HCT116 (cell line): ENCODE measurements at regions not wholly inside any gene's neighbourhood (a gene's known extent, or its start where the extent isn't known, plus 50 kb on each side); places are given as distances from the start of the nearest gene placed in this dataset.

Experiments
- ATAC-seq: fragments of 200-7000 bp; cut with Tn5 transposase; 2 replicates; pipeline ENCODE4 v1.9.1; 2020; ENCODE audit warnings: mild to moderate bottlenecking, moderate library complexity
- BruUV-seq: library from RNA; stranded (reverse); fragments of 400-500 nt; replicated peaks from 2 replicates; lab custom pipeline; 2021; lab: Mats Ljungman, UMichigan
- CTCF ChIA-PET: fragments of 300-600 bp; sonication (Branson Sonifier 250); formaldehyde crosslinking; loops from one replicate; lab custom pipeline; 2021; ENCODE audit warnings: antibody characterized with exemption; lab: Charles Lee
- POLR2A ChIA-PET: fragments of 300-600, 350-600 bp; sonication (Branson Sonifier 250); formaldehyde crosslinking; loops from one replicate; lab custom pipeline; 2021; ENCODE audit warnings: antibody characterized with exemption; lab: Charles Lee
- RAD21 ChIA-PET, 2 experiments: fragments of 300-600 bp; sonication (Branson Sonifier 250); formaldehyde crosslinking; loops; one replicate each; lab custom pipeline; 2023; ENCODE audit warnings: low total read pairs in 2 of 2; ENCODE audit not compliant: uncharacterized antibody in 2 of 2, unreplicated experiment in 2 of 2, low non-redundant PET in 1 of 2; lab: Charles Lee
- DNase-seq: peaks from one replicate; pipeline ENCODE4 v3.0.0-alpha.2; 2010; ENCODE audit warnings: low read depth, low spot score
- H2AFZ ChIP-seq: fragments of 200-600 bp; shearing (Covaris generic), sonication (generic); 2 replicates; pipeline ENCODE4 v1.6.1; 2017; ENCODE audit warnings: low read depth, mixed run types, mixed read lengths, antibody characterized with exemption, low read length; ENCODE audit not compliant: poor library complexity, severe bottlenecking
- H3K27ac ChIP-seq: 2 replicates; pipeline ENCODE4 v1.5.1; 2012; ENCODE audit warnings: low read depth, low read length
- H3K27me3 ChIP-seq: fragments of 200-600 bp; sonication (generic); 2 replicates; pipeline ENCODE4 v1.6.1; 2016; ENCODE audit warnings: mixed run types, low read length, mixed read lengths; ENCODE audit not compliant: insufficient read depth
- H3K36me3 ChIP-seq, 2 experiments: fragments of 200-500 bp in 1 of 2; fragments of 200-600 bp in 1 of 2; sonication (Bioruptor generic) in 1 of 2; sonication (generic) in 1 of 2; 2 replicates each; pipeline versions ENCODE4 v1.5.1 to v1.6.1; 2014 to 2016; ENCODE audit warnings: low read length in 2 of 2, inconsistent platforms in 1 of 2, mixed read lengths in 1 of 2, mixed run types in 1 of 2; ENCODE audit not compliant: insufficient read depth in 2 of 2, control insufficient read depth in 1 of 2
- H3K4me1 ChIP-seq, 2 experiments: fragments of 200-600 bp in 1 of 2; sonication (generic) in 1 of 2; 2 replicates each; pipeline versions ENCODE4 v1.5.1 to v1.6.1; 2012 to 2017; ENCODE audit warnings: low read length in 2 of 2, inconsistent platforms in 1 of 2, mild to moderate bottlenecking in 1 of 2, mixed read lengths in 1 of 2, mixed run types in 1 of 2, moderate library complexity in 1 of 2; ENCODE audit not compliant: insufficient read depth in 2 of 2, control insufficient read depth in 1 of 2
- H3K4me2 ChIP-seq: fragments of 200-600 bp; sonication (generic); 2 replicates; pipeline ENCODE4 v1.6.1; 2017; ENCODE audit warnings: mixed run types, low read length, mixed read lengths
- H3K4me3 ChIP-seq, 2 experiments: fragments of 200-600 bp in 1 of 2; sonication (generic) in 1 of 2; replicated peaks in 1 of 2; 2 replicates each; pipeline ENCODE4 v1.5.1; 2011 to 2016; ENCODE audit warnings: low read length in 2 of 2, control low read depth in 1 of 2, low read depth in 1 of 2, mild to moderate bottlenecking in 1 of 2, mixed read lengths in 1 of 2, mixed run types in 1 of 2
- H3K79me2 ChIP-seq: fragments of 200-600 bp; sonication (generic); 2 replicates; pipeline ENCODE4 v1.6.1; 2017; ENCODE audit warnings: mild to moderate bottlenecking, mixed run types, low read length, moderate library complexity, mixed read lengths; ENCODE audit not compliant: insufficient read depth
- H3K9ac ChIP-seq: fragments of 200-600 bp; sonication (generic); 2 replicates; pipeline ENCODE4 v1.6.1; 2016; ENCODE audit warnings: low read length, mixed read lengths
- H3K9me2 ChIP-seq: fragments of 200-600 bp; sonication (generic), shearing (Covaris generic); 2 replicates; pipeline ENCODE4 v1.6.1; 2017; ENCODE audit warnings: mixed run types, mild to moderate bottlenecking, moderate library complexity; ENCODE audit not compliant: insufficient read depth
- H3K9me3 ChIP-seq, 2 experiments: fragments of 200-500 bp in 1 of 2; fragments of 200-600 bp in 1 of 2; sonication (Bioruptor generic) in 1 of 2; sonication (generic) in 1 of 2; 2 replicates each; pipeline ENCODE4 v1.6.1; 2014 to 2017; ENCODE audit warnings: low read length in 2 of 2, mixed read lengths in 2 of 2, inconsistent platforms in 1 of 2, low read depth in 1 of 2, mild to moderate bottlenecking in 1 of 2, mixed run types in 1 of 2, moderate library complexity in 1 of 2; ENCODE audit not compliant: control insufficient read depth in 1 of 2, insufficient read depth in 1 of 2
- H4K20me1 ChIP-seq: fragments of 200-600 bp; sonication (generic), shearing (Covaris generic); 2 replicates; pipeline ENCODE4 v1.6.1; 2017; ENCODE audit warnings: mixed run types, mild to moderate bottlenecking, moderate library complexity; ENCODE audit not compliant: insufficient read depth
- CBX3 ChIP-seq: IDR thresholded peaks from 2 replicates; pipeline ENCODE4 v1.6.1; 2012; ENCODE audit warnings: low read depth
- CEBPB ChIP-seq: IDR thresholded peaks from 2 replicates; pipeline ENCODE4 v1.6.1; 2012; ENCODE audit warnings: low read depth
- CTCF ChIP-seq, 3 experiments: fragments of 200-600 bp in 1 of 3; sonication (generic) in 1 of 3; IDR thresholded peaks in 2 of 3; conservative IDR thresholded peaks in 1 of 3; 2 replicates each; pipeline ENCODE4 v1.5.1; 2012 to 2017; ENCODE audit warnings: low read depth in 2 of 3, low read length in 2 of 3, antibody characterized with exemption in 1 of 3, borderline replicate concordance in 1 of 3, control low read depth in 1 of 3, mild to moderate bottlenecking in 1 of 3, mixed read lengths in 1 of 3, mixed run types in 1 of 3, moderate library complexity in 1 of 3; ENCODE audit not compliant: insufficient read depth in 1 of 3
- ELF1 ChIP-seq: IDR thresholded peaks from 2 replicates; pipeline ENCODE4 v1.6.1; 2012; ENCODE audit warnings: low read depth, borderline replicate concordance
- FOSL1 ChIP-seq: IDR thresholded peaks from 2 replicates; pipeline ENCODE4 v1.6.1; 2012; ENCODE audit warnings: low read depth
- JUND ChIP-seq: IDR thresholded peaks from 2 replicates; pipeline ENCODE4 v1.6.1; 2012
- MAX ChIP-seq: IDR thresholded peaks from 2 replicates; pipeline ENCODE4 v1.6.1; 2012
- POLR2AphosphoS5 ChIP-seq: IDR thresholded peaks from 2 replicates; pipeline ENCODE4 v1.6.1; 2011; ENCODE audit warnings: mild to moderate bottlenecking, low read depth, low read length, moderate library complexity
- RAD21 ChIP-seq: IDR thresholded peaks from 2 replicates; pipeline ENCODE4 v1.6.1; 2012; ENCODE audit warnings: low read depth, mild to moderate bottlenecking
- REST ChIP-seq: IDR thresholded peaks from 2 replicates; pipeline ENCODE4 v1.6.1; 2012; ENCODE audit warnings: low read depth
- SIN3A ChIP-seq: IDR thresholded peaks from 2 replicates; pipeline ENCODE4 v1.6.1; 2012; ENCODE audit warnings: low read depth
- SP1 ChIP-seq: IDR thresholded peaks from 2 replicates; pipeline ENCODE4 v1.6.1; 2012; ENCODE audit warnings: low read depth
- SRF ChIP-seq: IDR thresholded peaks from 2 replicates; pipeline ENCODE4 v1.6.1; 2012; ENCODE audit warnings: low read depth
- TCF7L2 ChIP-seq: IDR thresholded peaks from 2 replicates; pipeline ENCODE4 v1.7.0; 2011; ENCODE audit warnings: borderline replicate concordance, inconsistent platforms; ENCODE audit not compliant: insufficient read depth, insufficient read length; ENCODE audit errors: extremely low read depth
- YY1 ChIP-seq: IDR thresholded peaks from 2 replicates; pipeline ENCODE4 v1.6.1; 2011; ENCODE audit warnings: low read length, low read depth, moderate library complexity, mild to moderate bottlenecking; ENCODE audit not compliant: insufficient replicate concordance; ENCODE audit errors: extremely low read depth
- ZFX ChIP-seq: fragments of 450-650 bp; IDR thresholded peaks from 2 replicates; pipeline ENCODE4 v1.6.1; 2017
- ZNF274 ChIP-seq: fragments of 200-500 bp; sonication (Bioruptor generic); IDR thresholded peaks from 2 replicates; pipeline ENCODE4 v1.6.1; 2014; ENCODE audit warnings: mild to moderate bottlenecking, low read depth, low read length, inconsistent platforms
- intact Hi-C: fragments of 100-400 bp; cut with micrococcal nuclease; formaldehyde crosslinking; loops from 2 replicates; pipeline ENCODE4 v1.10.0; 2022
- TF ChIP-seq, protein P1 (sequence below): IDR thresholded peaks from 2 replicates; pipeline ENCODE4 v1.6.1; 2011; ENCODE audit warnings: mild to moderate bottlenecking, low read length, moderate library complexity; ENCODE audit not compliant: insufficient replicate concordance; ENCODE audit errors: extremely low read depth
- TF ChIP-seq, protein P2 (sequence below): IDR thresholded peaks from 2 replicates; pipeline ENCODE4 v1.6.1; 2012

DNA sequence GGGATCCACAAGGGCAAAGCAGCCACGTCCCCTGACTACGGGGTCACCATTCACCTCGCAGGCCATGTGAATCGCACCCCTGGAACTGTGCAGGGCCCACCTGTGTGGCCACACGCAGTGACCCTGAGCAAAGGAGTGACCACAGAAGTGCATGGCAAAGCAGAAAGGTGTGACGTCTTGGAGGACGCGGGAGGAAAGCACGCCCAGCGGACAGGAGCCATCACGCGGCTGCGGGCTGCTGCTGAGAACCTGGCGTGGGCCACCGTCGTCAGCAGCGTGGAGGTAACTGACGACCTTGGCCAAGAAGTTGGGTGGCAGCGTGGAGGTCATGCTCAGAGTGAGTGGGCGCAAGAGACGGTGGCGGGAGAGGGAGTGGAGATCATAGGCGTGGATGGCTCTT is 76.7 kb upstream of the C1orf174 start:
- intact Hi-C loops = no loop called here
- Histone ChIP-seq H3K9me3 (no peaks in the 10 kb centered on the region), H3K9ac (no peak overlapping the region), H3K27me3 (0 out of 2 replicates have a peak, but pooled peaks cover 3% of the 10 kb centered on the region), H3K4me3 (no peak overlapping the region), H3K4me1 (no peaks in the 10 kb centered on the region), H3K9me2 (no peaks in the 10 kb centered on the region), H3K36me3 (no peaks in the 10 kb centered on the region), H4K20me1 (no peaks in the 10 kb centered on the region), H3K4me2 (no peak overlapping the region), H3K27ac (no peak overlapping the region), H2AFZ (no peak overlapping the region), H3K79me2 (no peaks in the 10 kb centered on the region)
- ATAC-seq = no peak
- no peak for TF ChIP-seq SRF
- TF ChIP-seq, protein P1, sequence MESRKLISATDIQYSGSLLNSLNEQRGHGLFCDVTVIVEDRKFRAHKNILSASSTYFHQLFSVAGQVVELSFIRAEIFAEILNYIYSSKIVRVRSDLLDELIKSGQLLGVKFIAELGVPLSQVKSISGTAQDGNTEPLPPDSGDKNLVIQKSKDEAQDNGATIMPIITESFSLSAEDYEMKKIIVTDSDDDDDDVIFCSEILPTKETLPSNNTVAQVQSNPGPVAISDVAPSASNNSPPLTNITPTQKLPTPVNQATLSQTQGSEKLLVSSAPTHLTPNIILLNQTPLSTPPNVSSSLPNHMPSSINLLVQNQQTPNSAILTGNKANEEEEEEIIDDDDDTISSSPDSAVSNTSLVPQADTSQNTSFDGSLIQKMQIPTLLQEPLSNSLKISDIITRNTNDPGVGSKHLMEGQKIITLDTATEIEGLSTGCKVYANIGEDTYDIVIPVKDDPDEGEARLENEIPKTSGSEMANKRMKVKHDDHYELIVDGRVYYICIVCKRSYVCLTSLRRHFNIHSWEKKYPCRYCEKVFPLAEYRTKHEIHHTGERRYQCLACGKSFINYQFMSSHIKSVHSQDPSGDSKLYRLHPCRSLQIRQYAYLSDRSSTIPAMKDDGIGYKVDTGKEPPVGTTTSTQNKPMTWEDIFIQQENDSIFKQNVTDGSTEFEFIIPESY = no peak
- TF ChIP-seq TCF7L2 = no peak
- TF ChIP-seq SP1 = no peak
- TF ChIP-seq RAD21 = no peak
- no peak for TF ChIP-seq SIN3A
- no peak for TF ChIP-seq ZFX
- TF ChIP-seq YY1 = no peak
- TF ChIP-seq POLR2AphosphoS5 = no peak
- TF ChIP-seq ELF1 = no peak
- TF ChIP-seq REST = no peak
- TF ChIP-seq, protein P2, sequence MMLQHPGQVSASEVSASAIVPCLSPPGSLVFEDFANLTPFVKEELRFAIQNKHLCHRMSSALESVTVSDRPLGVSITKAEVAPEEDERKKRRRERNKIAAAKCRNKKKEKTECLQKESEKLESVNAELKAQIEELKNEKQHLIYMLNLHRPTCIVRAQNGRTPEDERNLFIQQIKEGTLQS = no peak
- no peak for TF ChIP-seq MAX
- no peak for TF ChIP-seq FOSL1
- no peak for TF ChIP-seq ZNF274
- TF ChIP-seq CTCF (IDR thresholded peaks at IDR 0.05 in 2 of 3, conservative IDR thresholded peaks at IDR 0.05 in 1 of 3; ENCODE audit: borderline replicate concordance in 1 of 3, insufficient read depth in 1 of 3, low read depth in 2 of 3, low read length in 2 of 3) = no peak
- TF ChIP-seq CBX3 = no peak
- no peak for TF ChIP-seq CEBPB
- TF ChIP-seq JUND = no peak
- no peak for DNase-seq
- ChIA-PET POLR2A (no interaction called here), CTCF (no interaction called here), RAD21 (no interaction called here)
- BruUV-seq = no TSS peak
